Fibroblast of peridontal ligament (primary cell): ENCODE measurements at regions not wholly inside any gene's neighbourhood (a gene's known extent, or its start where the extent isn't known, plus 50 kb on each side); places are given as distances from the start of the nearest gene placed in this dataset.

Experiments used
- DNase-seq: peaks from one replicate; pipeline ENCODE4 v3.0.0-alpha.2; 2010; ENCODE audit errors: extremely low read depth

DNA sequence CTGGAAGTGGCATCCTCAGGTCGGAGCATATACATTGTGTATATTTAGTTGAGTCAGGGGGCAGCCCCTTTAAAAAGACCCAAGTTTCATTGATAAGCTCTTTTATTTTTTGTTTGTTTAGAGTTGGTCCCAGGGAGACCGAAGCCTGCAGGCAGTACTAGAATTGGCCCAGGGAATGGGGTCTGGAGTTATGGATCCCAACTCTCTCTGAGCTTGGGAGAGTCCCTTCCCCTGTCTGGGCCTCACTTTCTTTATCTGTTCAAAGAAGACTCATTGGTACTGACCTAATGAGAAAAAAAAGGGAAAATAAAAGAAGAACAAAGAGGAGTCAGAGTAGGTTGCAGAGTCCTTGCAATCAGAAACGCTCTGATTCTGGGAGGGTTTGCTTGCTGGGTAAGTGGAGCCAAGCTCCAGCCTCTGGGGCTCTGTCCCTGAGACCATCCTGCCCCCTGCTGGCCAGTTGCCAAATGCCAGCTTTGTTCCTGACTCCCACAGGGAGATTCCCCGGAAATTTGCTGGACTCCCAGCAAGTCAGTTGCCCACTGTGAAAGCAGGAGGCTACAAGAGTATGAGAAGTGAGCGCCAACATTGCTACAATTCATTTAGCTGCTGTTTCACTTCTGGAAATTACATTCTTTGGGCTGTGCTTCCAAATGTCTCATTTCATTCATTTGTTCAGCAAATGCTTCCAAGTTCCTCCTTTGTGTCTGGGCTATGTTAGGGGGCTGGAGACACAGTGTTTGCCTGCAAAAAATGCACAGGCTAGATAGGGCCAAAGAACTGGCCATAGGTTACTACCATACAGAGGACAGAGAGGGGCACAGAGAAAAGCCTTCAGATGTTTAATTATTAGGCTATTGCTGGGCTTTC is 156.2 kb downstream of the MELK start:
- peak; percentile 66 for DNase-seq

DNA sequence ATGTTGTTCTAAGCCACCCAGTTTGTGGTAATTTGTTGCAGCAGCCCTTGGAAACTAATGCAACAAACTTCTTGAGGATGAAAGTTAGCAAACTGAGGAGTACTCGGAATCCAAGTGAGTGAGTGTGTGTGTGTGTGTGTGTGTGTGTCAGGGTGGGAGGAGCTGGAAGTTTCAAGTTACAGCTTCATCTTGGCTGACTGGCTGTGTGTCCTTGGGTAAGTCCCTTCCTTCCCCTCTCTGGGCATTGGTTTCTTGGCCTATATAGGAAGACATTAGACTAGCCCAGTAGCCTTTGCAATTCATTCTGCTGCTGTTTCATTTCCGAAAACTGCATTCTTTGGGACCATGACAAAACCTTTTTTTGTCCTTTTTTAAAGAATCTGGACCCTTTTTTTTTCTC is 157.2 kb downstream of the MELK start:
- peak; percentile 6 for DNase-seq

DNA sequence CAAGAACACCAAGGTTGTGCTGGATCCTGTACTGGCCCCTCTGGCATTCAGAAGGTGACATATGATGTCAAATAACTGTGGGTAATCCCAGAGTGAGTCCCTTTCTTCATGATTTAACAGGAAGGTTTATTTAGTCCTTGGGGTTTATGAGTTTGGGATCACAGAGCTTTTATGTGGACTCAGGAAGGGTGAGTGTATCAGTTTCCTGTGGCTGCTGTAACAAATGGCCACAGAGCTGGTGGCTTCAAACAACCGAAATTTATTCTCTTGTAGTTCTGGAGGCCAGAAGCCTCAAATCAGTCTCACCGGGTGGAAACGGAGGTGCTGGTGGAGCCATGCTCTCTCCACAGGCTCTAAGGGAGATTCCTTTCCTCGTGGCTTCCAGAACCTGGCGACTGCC is 157.7 kb downstream of the MELK start:
- DNase-seq, result no peak

DNA sequence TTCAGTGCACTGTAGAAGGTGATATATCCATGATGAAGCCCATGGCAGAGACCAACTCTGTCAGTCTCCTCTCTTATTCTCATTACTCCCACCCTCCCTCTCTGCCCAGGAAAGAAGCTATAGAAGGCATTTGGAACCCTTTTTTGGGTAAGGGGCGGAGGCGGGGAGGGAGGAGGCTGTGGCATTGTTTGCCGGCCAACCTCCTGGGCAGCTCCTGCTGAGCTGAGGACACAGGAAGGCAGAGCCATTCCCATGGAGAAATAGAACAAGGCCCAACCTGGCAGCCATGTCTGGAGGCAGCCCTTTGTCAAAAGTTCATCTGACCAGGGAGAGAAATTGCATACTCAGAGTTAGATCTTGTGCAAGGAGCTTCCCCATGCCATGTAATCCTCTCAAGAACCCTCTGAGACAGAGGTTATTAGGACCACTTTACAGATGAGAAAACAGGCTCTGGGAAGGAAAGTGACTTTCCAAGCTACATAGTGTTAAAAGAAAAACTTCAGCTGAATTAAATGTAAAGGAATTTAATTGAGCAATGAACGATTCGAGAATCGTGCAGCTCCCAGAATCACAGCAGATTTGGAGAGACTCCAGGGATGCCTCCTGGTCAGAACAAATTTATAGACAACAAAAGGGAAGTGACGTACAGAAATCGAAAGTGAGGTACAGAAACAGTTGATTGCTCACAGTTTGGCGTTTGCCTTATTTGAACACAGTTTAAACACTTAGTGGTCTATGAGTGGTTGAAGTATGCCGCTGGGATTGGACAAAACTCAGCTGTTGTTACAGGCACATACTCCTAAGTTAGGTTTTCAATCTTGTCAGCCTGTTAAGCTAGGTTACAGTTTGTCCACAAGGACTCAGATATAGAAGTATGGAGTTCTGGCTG is 158.6 kb downstream of the MELK start:
- DNase-seq, result peak; percentile 14

DNA sequence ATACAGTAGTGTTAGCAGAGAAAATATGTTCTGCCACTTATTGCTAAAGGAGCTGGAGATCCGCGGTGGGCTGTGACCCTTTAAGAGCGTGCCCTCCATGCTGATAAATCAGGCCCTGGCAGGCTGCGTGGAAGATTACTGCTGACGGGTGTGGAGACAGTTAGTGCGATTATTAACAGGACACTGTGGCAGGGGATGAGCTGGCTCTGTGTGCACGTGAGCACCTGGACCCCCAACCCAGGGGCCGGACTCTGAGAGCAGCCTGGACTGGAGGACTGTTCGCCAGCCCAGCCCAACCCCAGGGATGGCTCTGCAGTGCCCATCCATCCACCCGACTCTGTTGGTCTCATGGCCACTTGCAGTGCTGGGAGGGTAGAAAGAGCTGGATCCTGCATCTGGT is 162.0 kb downstream of the MELK start:
- DNase-seq, result no peak

DNA sequence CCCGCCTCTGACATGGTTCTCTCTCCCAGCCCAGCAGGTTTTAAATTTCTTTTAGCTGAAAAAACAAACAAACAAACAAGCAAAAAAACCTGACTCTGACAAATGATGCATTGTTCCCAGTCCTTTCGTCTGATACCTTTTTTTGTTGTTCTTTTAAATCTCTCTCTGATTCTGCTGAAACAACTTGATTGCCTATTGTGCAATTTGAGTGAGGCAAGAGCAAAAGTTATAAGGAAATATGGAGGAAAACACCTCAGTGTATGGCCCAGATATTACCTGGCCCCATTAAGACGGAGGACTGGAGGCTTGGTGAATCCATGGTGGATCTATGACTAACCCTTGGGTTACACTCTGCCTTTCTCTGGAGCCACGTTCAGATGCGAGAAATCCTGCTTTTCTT is 164.0 kb downstream of the MELK start:
- DNase-seq, result no peak

DNA sequence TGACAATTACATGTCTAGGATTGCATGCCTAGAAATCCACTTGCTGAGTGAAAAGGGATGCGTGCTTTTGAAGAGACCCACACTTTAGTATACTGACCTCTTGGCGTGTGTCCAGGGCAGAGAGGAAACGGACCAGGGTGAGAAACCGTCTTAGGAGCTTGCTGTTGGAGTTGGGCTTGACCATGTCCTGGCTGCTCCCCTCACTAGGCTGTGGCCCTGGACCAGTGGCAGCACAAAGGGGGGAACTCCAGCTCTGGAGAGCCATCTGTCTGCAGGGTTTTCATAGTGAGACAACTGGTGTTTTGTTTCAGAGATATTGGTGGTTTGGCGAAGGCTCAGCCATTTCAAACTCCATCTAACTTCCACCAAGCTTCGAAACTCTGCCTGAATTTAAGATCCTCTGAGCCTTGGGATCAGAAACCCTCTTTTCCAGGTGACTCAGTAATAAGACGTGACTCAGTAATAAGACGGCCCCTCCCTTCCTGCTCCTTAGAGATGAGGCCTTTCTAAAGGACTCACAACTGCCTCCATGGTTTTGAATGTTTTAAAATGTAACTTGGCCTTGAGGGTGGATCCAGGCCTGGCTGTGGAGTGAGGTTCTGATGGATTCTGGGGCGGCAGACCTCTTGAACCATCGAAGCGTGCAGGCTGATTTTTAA is 165.8 kb downstream of the MELK start:
- no peak for DNase-seq

DNA sequence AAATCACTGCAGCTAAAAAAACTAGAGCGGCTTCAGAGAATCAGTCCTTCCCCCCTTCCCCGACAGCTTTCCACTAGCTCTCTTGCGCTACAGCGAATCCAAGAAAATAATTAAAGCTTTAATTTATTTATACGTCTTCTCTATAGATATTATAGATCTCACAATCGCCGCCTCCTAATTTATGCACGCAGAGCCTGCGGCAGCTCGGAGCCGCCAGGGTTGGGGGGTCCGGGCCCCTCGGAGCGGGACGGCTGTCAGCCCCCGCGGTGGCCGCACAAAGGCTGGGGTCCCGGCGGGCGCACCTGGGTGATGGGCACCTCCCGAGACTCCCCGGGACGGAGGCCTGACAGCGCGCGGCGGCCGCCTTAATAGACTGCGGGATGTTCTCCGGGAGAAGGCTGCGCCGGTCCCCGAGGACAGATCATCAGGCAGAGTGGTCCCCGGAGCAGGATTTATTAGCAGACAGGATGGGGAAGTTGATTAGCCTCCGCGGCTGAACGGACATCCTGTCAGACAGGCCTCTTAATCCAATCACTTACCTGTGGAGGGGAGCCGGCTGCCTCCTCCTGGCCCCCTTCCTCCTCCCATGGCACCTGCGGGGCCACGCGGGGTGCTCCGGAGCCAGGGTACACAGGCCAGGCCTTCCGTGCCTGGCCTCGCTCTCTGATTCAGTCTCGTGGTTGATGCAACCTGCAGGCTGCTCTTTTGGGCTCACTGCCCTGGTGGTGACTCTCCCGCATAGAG is 166.8 kb downstream of the MELK start:
- DNase-seq, result no peak

DNA sequence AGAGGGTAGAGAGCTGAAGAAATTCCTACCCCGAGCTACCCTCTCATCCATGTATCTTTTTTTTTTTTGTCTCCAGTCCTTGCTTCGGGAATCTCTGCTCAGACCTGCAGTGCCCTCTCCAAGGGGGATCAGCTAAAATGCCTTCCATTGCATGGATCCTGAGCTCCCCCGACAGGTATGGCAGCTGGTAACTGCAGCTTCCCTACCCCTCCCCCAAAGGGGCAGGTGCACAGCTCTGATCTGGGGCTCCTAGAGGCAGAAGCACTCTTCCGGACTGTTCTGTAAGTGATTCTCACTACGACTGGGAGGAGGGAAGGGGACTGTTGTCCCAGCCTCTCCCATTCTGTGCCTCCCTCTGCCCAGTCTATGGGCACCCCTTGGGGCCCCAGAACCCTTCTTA is 169.6 kb downstream of the MELK start:
- DNase-seq, result no peak

DNA sequence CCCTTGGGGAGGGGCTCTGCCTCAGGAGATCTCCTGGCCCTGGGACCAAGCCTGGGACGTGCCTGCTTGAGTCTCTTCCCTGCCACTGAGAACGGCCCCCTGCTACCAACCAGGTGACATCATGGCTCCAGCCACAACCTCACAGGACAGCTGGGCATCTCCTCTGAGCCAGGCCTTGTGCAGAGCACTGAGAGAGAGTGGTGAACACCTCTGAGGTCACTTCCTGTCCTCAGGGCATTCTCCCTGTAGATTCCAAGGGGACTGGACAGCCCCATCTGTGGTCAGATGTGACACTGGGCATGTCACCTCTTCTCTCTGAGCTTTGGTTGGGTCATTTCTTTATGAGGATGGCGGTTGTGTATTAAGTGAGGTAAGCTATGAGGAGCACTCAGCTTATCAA is 172.0 kb downstream of the MELK start:
- no peak for DNase-seq

DNA sequence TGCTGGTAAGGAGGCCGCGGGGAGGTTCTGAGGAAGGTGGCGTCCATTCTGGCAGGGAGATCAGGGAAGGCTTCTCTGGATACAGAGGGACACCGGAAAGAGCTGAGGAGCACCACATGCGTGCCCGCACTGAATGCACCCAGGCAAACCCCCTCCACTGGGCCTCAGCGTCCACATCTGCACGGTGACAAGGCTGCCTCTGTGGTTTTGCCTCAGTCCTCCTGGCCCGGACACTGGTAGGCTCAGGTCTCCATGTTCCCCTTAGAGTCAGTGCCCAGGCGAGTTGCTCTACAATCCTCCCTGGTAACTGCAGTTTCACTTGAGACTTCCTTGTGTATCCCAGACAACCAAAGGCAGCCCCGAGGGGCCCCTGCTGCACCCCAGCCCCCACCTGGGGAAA is 173.3 kb downstream of the MELK start:
- no peak for DNase-seq

DNA sequence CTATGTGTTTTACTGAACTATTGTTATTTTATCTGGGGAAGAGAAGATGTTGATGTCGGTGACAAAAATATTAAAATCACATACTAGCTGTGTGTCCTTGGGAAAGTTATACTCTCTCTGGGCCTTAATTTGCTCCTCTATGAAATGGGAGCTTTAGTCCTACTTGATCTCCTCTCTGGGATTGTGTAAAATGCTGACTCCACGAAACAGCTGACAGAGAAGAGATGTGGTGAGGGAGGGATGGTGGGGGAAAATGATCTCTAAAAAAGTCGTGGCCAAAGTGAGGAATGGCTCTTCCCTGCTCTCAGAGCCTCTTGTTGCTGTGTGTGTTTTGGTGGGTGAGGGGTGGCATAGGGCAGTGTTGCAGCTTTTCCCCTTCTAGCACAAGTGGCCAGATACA is 173.7 kb downstream of the MELK start:
- no peak for DNase-seq

DNA sequence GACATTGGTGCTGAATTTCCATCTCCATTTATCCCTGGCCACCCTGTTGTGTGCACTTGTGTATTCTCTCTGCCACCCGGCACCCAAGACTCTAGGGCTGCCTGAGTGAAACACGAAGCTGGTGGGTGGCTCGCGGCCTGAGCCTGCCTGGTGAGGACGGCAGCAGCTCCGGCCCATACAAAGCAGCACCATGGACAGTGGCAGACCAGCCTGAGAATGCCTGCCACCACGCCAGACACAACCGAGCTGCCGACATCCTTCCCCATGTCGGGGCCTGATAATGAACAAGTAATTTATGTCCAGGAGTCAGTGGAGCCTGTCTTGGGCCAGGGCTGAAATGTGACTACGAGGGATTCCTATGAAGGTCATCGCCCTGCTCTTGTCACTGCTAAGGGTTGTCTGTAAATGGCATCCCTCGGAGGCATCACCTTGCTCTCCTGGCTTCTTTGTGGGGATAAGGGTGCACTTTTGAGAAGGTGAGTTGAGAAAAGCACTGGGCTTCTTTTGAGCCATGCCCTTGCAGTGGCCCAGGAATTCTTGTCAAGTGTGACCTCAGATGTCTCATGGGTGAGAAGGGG is 175.7 kb downstream of the MELK start:
- peak; percentile 41 for DNase-seq

DNA sequence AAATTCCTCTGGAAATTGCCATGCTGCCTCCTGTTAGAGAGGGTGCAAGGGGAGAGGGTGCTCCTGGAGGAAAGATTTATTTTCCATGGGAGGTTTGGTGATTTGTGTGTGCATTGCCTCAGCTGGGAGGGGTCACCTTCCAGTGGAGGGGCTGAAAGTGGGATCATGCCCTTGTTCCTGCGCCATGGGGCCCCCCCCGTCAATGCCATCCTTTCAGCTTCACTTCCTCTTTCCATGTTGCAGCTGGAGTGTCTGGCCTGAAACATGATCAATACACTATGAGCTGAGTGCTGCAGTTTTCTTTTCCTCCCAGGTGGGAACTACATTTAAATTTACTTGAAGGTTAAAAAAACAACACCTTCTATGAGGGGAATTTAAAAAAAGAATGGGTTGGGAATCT is 176.8 kb downstream of the MELK start:
- DNase-seq, result no peak

DNA sequence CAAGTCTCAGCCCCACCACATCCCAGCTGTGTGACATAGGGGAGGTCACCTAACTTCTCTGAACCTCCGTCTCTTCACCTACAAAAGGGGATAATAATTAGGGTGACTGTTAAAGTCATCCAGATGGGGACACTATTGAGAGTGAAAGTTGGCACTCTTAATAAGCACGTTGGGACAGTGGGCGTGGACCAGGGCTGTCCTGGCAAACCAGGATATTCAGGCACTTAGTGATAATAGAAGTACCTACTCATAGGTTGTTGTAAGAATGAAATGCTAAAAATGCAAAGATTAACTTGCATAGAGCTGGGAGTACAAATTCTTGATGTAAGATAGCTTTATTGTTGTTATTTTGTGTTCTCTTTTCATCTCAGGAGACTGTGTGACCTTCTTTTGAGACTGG is 177.9 kb downstream of the MELK start:
- no peak for DNase-seq

DNA sequence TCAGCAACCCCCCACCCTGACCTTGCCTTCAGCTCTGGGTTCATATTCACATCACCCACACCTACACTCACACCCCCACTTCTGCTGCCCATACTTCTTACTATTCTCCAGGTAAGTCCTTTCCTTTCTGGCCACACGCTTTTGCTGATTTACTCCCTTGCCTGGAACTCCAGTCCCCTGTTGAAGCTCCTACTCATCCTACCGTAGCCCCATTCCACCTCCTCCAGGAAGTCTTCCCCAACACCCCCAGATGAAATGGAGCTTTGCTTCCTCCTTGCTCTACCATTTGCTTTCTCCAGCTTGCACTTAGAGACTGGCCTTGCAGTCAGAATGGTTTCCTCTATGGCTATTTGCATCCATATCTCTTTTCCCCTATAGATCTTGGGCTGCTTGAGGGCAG is 182.3 kb downstream of the MELK start:
- DNase-seq, result no peak

DNA sequence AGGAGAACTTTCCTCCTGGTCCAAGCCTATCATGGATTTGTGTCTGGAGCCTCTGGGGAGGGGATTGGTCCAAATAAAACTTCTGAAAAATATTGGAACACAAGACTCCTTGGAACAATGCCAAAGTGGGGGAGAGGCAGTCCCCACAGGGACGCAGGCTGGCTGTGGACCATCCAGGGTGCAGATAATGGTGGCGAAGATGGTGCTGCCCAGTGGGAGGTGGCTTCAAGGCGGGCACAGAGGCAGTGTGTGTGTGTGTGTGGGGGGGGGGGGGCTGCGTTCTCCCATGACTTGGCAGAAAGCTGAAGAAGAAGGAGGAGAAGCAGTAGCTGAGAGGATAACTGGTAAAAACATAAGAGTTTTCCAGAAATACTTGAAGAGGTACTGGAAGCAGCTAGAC is 186.4 kb downstream of the MELK start:
- DNase-seq, result no peak

DNA sequence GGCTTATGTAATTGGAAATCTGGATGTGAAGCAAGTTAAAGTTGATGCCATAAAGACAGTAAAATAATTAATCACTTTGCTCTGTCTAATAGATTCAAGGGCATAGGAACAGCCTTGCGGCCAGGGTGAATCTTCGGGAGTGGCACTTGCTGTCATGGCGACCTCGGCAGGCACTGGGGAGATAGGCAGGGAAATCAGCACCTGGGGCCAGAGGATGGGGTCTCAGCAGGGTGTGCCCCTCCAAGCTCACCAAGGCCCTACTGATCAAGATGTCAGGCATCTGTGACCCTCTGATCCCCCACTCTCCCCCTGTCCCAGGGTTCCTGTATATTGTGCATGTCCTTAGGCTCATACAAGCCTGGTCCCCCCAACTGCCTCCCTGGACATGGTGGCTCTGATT is 187.3 kb downstream of the MELK start:
- no peak for DNase-seq

DNA sequence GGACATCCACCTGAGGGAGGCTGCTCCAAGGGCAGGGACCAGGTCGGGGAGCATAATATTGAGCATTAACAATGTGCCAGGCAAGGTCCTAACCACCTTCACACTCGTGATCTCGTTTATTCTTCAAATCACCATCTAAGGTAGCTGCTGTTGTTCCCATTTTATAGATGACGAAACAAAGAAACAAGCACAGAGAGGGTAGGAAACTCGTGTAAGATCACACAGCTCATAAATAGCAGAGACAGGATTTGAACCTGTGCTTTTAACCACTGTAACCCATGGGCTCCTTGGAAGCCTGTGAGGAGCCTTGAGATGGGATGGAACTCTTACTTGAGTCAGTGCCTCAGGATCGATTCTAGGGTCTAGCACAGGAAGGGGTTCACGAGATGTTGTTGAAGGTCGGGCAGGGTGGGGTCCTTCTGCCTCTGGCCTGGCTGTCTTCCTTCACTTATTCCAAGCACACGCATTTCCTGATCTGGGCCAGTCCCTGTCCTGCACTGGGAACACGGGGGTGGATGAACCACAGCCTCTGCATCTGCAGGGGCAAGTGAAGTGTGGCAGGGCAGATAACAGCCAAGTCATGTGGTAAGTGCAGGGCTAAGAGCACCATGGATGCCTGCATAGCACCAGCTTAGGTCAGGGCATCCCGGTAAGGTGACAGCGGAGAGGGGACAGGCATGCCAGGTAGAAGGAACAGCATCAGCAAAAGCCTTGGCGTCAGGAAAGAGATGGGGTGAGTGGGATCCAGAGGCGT is 188.1 kb downstream of the MELK start:
- DNase-seq, result no peak

DNA sequence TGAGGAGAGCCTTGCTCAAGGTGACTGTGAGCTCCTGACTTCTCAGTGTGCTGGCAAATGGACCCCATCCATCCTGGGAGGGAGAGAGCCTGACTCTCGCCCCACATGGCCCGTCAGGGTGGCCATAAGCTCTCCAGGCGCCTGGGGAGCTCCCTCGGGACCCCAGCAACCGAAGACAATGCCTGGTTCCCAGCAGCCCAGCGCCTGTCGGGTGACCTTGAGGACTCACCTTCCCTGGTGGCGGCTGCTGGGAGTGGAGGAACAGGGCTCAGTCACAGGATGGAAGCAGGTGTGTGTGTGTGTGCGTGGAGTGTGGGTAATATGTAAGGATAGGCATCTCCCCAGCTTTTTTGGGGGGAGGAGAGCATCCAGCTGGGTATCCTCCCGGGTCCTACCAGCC is 190.3 kb downstream of the MELK start:
- DNase-seq, result no peak

DNA sequence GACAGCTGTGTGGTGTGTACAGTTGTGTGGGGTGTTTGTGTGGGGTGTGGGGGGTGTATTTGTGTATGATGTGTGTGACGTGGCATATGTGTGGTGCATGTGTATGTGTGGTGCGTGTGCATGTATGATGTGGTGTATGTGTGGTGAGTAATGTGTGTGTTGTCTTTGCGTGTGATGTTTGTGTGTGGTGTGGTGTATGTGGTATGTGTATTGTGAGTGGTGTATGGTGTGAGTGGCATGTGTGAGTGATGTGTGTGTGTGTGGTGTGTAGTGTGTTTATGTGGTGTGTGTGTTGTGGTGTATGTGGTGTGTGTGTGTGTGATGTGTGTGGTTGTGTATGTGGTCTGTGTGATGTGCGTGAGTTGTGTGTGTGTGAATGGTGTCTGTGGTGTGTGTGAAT is 191.1 kb downstream of the MELK start:
- no peak for DNase-seq
